ENCODE measurements at regions not wholly inside any gene's neighbourhood (a gene's known extent, or its start where the extent isn't known, plus 50 kb on each side); places are given as distances from the start of the nearest gene placed in this dataset.

DNA sequence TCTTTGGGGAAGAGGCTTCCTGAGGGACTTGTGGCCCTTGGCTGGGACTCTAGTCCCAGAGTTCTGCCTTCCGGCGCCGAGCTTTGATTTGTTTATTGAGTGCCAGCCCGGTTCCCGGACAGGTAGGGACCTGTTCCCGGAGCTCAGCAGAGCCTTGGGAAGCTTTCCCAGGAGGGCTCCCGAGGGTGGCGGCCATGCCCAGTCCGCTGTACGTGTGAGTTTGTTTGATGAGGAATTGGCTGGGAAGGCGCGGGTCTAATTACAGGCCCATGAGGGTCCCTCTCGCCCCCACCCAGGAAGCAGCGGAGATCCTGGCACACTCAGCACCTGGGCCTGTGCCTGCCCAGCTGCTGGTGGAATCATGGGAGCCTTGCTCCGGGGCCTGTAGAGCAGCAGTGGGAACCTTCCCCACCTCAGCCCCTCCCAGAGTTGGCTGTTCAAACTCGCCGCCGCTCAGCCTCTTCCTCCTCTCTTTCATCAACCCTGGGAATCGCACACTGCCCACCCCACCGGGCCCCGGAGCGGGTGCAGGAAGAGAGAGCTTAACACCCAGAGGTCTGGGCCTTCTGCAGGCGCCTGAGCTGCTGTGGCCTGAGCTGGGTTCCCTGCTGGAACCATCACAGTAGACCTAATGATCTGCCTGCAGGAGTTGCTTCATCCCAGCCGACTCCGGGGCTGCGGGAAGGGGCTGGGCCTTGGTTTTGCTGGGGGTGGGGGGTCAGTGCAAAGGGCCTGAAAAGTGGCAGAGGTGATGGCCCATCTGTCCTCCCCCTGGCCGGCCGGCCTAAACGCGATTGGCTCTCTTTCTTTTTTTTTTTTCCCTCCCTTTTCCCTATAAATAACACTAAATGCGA is 313.7 kb downstream of the SEC14L1 start:
- TF ChIP-seq, protein P1, sequence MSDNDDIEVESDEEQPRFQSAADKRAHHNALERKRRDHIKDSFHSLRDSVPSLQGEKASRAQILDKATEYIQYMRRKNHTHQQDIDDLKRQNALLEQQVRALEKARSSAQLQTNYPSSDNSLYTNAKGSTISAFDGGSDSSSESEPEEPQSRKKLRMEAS (IDR thresholded peaks at IDR 0.05): no peak
- TF ChIP-seq EGR1 (IDR thresholded peaks at IDR 0.05) (no peak), CREB1 (IDR thresholded peaks at IDR 0.05; ENCODE audit: low read depth) (no peak), TEAD4 (IDR thresholded peaks at IDR 0.05) (no peak), YY1 (IDR thresholded peaks at IDR 0.05; ENCODE audit: low read depth) (no peak), TAF1 (IDR thresholded peaks at IDR 0.05; ENCODE audit: low read depth) (no peak), FOXM1 (IDR thresholded peaks at IDR 0.05; ENCODE audit: borderline replicate concordance, low read depth) (no peak), EP300 (IDR thresholded peaks at IDR 0.05; ENCODE audit: borderline replicate concordance) (no peak)

All from Ishikawa (cell line).